ENCODE measurements at regions not wholly inside any gene's neighbourhood (a gene's known extent, or its start where the extent isn't known, plus 50 kb on each side); places are given as distances from the start of the nearest gene placed in this dataset.
"Not testable (repeated sequence)": the region's sequence is repeated elsewhere in the genome, so short reads cannot be mapped to it uniquely, and the experiment has no call there.

DNA sequence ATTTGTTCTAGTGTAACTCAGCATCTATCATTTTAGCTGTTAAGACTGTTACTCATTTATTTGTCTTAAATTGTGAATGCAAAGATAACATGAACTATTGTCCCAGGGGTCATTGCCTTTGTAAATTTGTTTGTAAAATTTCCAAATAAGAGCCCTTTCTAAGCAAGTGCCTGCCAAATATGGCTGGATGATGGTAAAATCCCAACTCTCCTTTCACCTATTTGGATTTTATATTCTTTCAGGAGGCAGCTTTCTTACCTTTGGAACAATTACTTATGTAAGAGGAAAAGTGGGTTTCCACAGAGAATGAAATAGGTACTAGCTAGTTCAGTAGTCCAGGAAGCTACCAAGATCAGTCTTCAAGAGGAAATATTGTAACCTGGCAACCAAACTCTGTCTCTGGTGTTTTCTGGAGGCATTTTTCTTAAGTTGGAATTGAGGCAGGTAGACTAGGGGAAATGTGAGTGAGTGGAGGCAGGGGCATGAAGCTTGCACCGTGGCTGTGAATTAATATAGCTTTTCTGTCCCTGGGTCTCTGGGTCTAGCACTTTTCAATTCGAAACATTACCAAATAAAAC lies 88.5 kb upstream of the XIST start:
- no peak for DNase-seq

DNA sequence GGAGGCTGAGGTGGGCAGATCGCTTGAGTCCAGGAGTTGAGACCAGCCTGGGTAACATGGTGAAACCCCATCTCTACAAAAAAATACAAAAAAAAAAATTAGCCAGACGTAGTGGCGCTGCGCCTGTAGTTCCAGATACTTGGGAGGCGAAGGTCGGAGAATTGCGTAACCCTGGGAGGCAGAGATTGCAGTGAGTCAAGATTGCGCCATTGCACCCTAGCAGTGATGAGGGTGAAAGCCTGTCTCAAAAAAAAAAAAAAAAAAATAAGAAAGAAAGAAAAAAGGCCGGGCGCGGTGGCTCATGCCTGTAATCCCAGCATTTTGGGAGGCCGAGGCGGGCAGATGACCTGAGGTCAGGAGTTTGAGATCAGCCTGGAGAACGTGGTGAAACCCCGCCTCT lies 85.3 kb upstream of the XIST start:
- DNase-seq, result not testable (repeated sequence)

DNA sequence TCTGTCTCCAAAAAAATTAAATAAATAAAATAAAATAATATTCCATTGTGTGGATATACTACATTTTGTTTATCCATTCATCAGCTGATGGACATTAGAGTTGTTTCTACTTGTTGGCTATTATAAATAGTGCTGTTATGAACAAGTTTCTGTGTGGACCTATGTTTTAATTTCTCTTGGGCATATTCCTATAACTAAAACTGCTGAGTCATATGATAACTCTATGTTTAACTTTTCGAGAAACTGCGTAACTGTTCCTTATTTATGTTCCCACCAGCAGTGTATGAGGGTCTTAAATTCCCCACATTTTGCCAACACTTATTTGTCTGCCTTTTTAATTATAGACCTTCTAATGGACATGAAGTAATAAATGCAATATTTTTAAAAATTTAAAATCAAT lies 80.0 kb upstream of the XIST start:
- DNase-seq, result no peak

DNA sequence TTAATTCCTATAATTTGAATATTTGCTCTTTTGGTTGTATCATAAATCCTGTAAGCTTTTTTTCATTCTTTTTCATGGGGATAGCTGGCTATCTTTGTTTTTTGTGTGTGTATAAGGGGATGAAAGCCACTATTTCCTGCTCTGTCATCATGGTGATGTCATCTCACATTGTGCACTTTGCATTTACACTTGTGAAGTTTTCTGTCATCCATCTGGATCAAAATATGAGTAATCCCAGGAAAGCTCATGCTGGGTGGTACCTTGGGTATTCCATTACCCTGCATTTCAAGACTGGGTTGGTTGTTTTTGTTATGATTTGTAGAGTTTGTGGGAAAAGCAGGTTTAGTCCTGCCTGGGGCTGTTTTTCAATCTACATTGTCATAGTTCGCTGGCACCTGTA lies 77.8 kb upstream of the XIST start:
- no peak for DNase-seq

GRCh38 chrX:73922856-73923455 lies 70.4 kb upstream of the XIST start:
- DNase-seq, result no peak

DNA sequence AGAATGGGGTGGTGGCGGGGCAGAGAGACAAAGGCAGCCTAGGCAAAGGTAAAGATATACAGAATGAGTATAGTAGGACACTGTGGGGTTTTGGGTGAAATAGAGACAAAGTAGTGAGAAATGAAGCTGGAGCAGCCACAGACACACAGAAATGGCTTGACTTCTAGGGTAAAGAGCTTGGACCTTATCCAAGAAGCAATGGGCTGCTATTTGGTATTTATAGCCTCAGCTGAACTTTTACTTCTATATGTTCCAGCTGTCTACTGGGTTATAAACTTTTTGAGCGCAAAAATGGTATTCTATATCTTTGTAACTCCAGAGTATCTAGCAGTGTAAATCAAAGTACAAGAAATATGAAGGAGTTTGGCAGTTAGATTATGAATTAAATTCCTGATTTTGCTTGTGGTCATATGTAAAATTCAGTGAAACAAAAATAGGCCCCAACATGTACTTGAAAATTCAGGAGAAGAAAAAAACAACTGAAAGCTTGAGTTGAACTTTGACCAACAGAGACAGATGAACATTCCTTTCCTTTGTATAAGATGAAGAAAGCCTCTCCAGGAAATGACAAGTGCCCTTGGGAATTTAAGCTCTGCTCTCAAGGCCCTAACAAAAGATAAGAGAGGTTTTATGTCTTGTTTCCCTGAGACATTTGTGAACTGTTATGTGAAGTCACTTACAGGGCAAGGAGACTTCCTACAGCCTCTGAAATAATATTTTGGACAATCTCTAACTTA lies 64.6 kb upstream of the XIST start:
- DNase-seq, result no peak

DNA sequence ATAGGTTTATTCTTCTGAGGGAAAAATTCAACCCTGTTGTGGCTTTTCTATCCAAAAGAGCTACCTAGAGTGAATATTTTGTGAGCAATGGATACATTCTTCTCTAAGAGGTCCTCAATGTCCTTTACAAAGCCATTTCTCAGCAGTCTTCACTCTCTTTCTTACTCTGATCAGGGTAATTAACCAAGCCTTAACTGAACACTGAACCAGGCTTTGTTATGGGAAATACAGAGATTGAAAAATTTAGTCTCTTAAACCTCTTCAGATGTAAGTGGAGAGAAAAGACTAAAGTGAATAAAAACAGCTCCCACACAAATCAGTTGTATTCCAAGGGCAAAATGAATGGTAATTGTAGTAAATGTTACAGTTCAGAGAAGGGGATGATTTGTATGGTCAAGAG lies 64.0 kb upstream of the XIST start:
- DNase-seq, result no peak

GRCh38 chrX:73914792-73915191 lies 62.3 kb upstream of the XIST start:
- DNase-seq, result not testable (repeated sequence)

GRCh38 chrX:73913580-73913979 lies 61.1 kb upstream of the XIST start:
- no peak for DNase-seq

DNA sequence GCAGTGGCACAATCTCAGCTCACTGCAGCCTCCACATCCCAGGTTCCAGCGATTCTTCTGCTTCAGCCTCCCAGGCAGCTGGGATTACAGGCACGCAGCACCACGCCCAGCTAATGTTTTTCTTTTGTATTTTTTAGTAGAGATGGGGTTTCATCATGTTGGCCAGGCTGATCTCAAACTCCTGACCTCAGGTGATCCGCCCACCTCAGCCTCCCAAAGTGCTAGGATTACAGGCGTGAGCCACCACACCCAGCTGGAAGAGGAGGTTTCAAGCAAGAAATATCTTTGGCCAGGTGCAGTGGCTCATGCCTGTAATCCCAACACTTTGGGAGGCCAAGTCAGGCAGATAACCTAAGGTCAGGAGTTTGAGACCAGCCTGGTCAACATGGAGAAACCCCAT lies 59.4 kb upstream of the XIST start:
- not testable (repeated sequence) for DNase-seq

DNA sequence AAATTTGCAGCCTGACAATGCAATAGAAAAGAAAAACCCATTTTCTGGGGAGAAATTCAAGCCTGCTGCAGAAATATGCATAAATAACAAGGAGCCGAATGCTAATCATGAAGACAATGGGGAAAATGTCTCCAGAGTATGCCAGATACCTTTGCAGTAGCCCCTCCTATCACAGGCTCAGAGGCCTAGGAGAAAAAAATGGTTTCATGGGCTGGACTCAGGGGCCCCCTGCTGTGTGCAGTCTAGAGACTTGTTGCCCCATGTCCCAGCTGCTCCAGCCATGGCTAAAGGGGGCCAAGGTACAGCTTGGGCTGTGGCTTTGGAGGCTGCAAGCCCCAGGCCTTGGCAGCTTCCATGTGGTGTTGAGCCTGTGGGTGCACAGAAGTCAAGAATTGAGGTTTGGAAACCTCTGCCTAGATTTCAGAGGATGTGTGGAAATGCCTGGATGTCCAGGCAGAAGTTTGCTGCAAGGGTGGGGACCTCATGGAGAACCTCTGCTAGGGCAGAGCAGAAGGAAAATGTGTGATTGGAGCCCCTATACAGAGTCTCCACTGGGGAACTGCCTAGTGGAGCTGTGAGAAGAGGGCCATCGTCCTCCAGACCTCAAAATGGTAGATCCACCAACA lies 53.3 kb upstream of the XIST start:
- not testable (repeated sequence) for DNase-seq

- DNase-seq, result no peak
Measured at GRCh38 chrX:73903941-73904340, 51.4 kb upstream of the XIST start.
